Fibroblast of villous mesenchyme (primary cell): ENCODE measurements at regions not wholly inside any gene's neighbourhood (a gene's known extent, or its start where the extent isn't known, plus 50 kb on each side); places are given as distances from the start of the nearest gene placed in this dataset.

ENCODE experiments used
- DNase-seq: peaks from one replicate; pipeline ENCODE4 v3.0.0-alpha.2; 2010; ENCODE audit warnings: low read depth
- H3K4me3 ChIP-seq: 2 replicates; pipeline ENCODE4 v1.5.1; 2011; ENCODE audit warnings: low read depth, mild to moderate bottlenecking, low read length
- CTCF ChIP-seq: IDR thresholded peaks from 2 replicates; pipeline ENCODE4 v1.5.1; 2012; ENCODE audit warnings: low read depth, mild to moderate bottlenecking, low read length; ENCODE audit not compliant: insufficient read depth

- TF ChIP-seq CTCF, result no peak
- no peak overlapping the region for H3K4me3 ChIP-seq
- DNase-seq, result no peak
Observed at GRCh38 chr17:55572139-55572538, 60.9 kb upstream of the SMIM36 start.

- no peak for TF ChIP-seq CTCF
- H3K4me3 ChIP-seq, result no peak overlapping the region
- DNase-seq, result no peak
Observed at GRCh38 chr17:55571095-55571494, 59.8 kb upstream of the SMIM36 start.

- no peak for TF ChIP-seq CTCF
- no peak for DNase-seq
- H3K4me3 ChIP-seq, result no peak overlapping the region
Observed at GRCh38 chr17:55570391-55570790, 59.1 kb upstream of the SMIM36 start.

GRCh38 chr17:55567240-55568214, 56.3 kb upstream of the SMIM36 start:
- H3K4me3 ChIP-seq, result no peak overlapping the region
- TF ChIP-seq CTCF, result no peak
- DNase-seq, result peak; percentile 21

GRCh38 chr17:55564081-55564480, 52.8 kb upstream of the SMIM36 start:
- TF ChIP-seq CTCF, result no peak
- no peak for DNase-seq
- no peak overlapping the region for H3K4me3 ChIP-seq

GRCh38 chr17:55563363-55563762, 52.1 kb upstream of the SMIM36 start:
- H3K4me3 ChIP-seq, result no peak overlapping the region
- no peak for DNase-seq
- no peak for TF ChIP-seq CTCF
